Ovary (tissue), 3 donors: ENCODE measurements at regions not wholly inside any gene's neighbourhood (a gene's known extent, or its start where the extent isn't known, plus 50 kb on each side); places are given as distances from the start of the nearest gene placed in this dataset.

Source experiments
- EP300 ChIP-seq: sonication (generic); formaldehyde crosslinking; IDR thresholded peaks from one replicate; pipeline ENCODE4 v1.6.1; 2017; ENCODE audit warnings: antibody characterized with exemption
- POLR2A ChIP-seq: fragments of 450-650 bp; IDR thresholded peaks from one replicate; pipeline ENCODE4 v1.6.1; 2017; ENCODE audit warnings: antibody characterized with exemption, mild to moderate bottlenecking, moderate library complexity
- TF ChIP-seq, protein P1 (sequence below), 3 donors: fragments of 450-650 bp in 2 of 3; fragments of 200-600 bp in 1 of 3; IDR thresholded peaks; one replicate each; pipeline versions ENCODE4 v1.5.1 to v1.8.0; 2016 to 2022; ENCODE audit warnings: antibody characterized with exemption in 3 of 3, mild to moderate bottlenecking in 1 of 3
- donor health status: DM: no; HTN: no; CAD: no.

DNA sequence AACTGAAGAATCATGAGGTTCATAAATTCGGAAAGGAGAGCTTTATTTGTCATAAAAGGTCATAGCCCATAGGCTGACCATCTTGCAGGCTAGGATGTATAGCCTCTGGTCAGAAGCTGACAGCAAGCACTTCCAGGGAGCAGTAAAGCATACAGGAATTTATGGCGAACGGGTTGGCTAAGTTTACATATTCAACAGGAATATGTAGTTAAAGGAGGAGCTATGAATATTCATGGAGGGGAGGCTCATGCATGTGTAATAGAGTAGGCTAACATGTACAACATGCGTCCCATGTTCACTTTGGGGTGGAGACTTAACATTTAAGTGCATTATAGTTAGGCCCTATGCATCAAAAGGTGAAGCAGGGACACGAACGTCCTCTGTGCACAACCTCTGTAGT lies 1425.7 kb upstream of the TENM3 start:
- TF ChIP-seq, protein P1, sequence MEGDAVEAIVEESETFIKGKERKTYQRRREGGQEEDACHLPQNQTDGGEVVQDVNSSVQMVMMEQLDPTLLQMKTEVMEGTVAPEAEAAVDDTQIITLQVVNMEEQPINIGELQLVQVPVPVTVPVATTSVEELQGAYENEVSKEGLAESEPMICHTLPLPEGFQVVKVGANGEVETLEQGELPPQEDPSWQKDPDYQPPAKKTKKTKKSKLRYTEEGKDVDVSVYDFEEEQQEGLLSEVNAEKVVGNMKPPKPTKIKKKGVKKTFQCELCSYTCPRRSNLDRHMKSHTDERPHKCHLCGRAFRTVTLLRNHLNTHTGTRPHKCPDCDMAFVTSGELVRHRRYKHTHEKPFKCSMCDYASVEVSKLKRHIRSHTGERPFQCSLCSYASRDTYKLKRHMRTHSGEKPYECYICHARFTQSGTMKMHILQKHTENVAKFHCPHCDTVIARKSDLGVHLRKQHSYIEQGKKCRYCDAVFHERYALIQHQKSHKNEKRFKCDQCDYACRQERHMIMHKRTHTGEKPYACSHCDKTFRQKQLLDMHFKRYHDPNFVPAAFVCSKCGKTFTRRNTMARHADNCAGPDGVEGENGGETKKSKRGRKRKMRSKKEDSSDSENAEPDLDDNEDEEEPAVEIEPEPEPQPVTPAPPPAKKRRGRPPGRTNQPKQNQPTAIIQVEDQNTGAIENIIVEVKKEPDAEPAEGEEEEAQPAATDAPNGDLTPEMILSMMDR (IDR thresholded peaks at IDR 0.05) = no peak
- no peak for TF ChIP-seq POLR2A
- TF ChIP-seq EP300 = no peak
